ENCODE measurements at regions not wholly inside any gene's neighbourhood (a gene's known extent, or its start where the extent isn't known, plus 50 kb on each side); places are given as distances from the start of the nearest gene placed in this dataset.

- no peak for DNase-seq (ENCODE audit: low read depth in 2 of 2)
Observed at GRCh38 chr5:67267512-67268216, 71.1 kb upstream of the CD180 start.

- DNase-seq (ENCODE audit: low read depth in 2 of 2): no peak
Observed at GRCh38 chr5:67266654-67267350, 70.2 kb upstream of the CD180 start.

GRCh38 chr5:67265951-67266350, 69.4 kb upstream of the CD180 start:
- DNase-seq (ENCODE audit: low read depth in 2 of 2): no peak

GRCh38 chr5:67263656-67264408, 67.2 kb upstream of the CD180 start:
- no peak for DNase-seq (ENCODE audit: low read depth in 2 of 2)

GRCh38 chr5:67262956-67263355, 66.4 kb upstream of the CD180 start:
- no peak for DNase-seq (ENCODE audit: low read depth in 2 of 2)

- no peak for DNase-seq (ENCODE audit: low read depth in 2 of 2)
Observed at GRCh38 chr5:67262206-67262605, 65.6 kb upstream of the CD180 start.

GRCh38 chr5:67259548-67260215, 63.1 kb upstream of the CD180 start:
- DNase-seq (ENCODE audit: low read depth in 2 of 2): no peak

- DNase-seq (ENCODE audit: low read depth in 2 of 2): no peak
Observed at GRCh38 chr5:67257500-67257899, 60.9 kb upstream of the CD180 start.

GRCh38 chr5:67257077-67257476, 60.5 kb upstream of the CD180 start:
- no peak for DNase-seq (ENCODE audit: low read depth in 2 of 2)

- no peak for DNase-seq (ENCODE audit: low read depth in 2 of 2)
Observed at GRCh38 chr5:67255881-67256280, 59.3 kb upstream of the CD180 start.

GRCh38 chr5:67253911-67254310, 57.3 kb upstream of the CD180 start:
- DNase-seq (ENCODE audit: low read depth in 2 of 2): no peak

- no peak for DNase-seq (ENCODE audit: low read depth in 2 of 2)
Observed at GRCh38 chr5:67249590-67249895, 52.9 kb upstream of the CD180 start.

- DNase-seq (ENCODE audit: low read depth in 2 of 2): no peak
Observed at GRCh38 chr5:67248703-67249589, 52.3 kb upstream of the CD180 start.

- no peak for DNase-seq (ENCODE audit: low read depth in 2 of 2)
Observed at GRCh38 chr5:67246546-67247268, 50.1 kb upstream of the CD180 start.
